C4-2B (cell line): ENCODE measurements at regions not wholly inside any gene's neighbourhood (a gene's known extent, or its start where the extent isn't known, plus 50 kb on each side); places are given as distances from the start of the nearest gene placed in this dataset.

Experiments used
- CTCF ChIP-seq: fragments of 450-650 bp; conservative IDR thresholded peaks from 2 replicates; pipeline ENCODE4 v1.5.1; 2017; ENCODE audit warnings: mild to moderate bottlenecking
- ZFX ChIP-seq: fragments of 450-650 bp; IDR thresholded peaks from 2 replicates; pipeline ENCODE4 v1.6.1; 2017

- TF ChIP-seq CTCF (no peak), ZFX (no peak)
These were observed 109.1 kb upstream of the TOPAZ1 start for GRCh38 chr3:44132593-44132992.
